Activated naive CD4-positive, alpha-beta T cell (primary cell): ENCODE measurements at regions not wholly inside any gene's neighbourhood (a gene's known extent, or its start where the extent isn't known, plus 50 kb on each side); places are given as distances from the start of the nearest gene placed in this dataset.

Experiments
- DNase-seq, 4 experiments: peaks; one replicate each; lab custom pipeline; 2025; lab: John Stamatoyannopoulos, UW

DNA sequence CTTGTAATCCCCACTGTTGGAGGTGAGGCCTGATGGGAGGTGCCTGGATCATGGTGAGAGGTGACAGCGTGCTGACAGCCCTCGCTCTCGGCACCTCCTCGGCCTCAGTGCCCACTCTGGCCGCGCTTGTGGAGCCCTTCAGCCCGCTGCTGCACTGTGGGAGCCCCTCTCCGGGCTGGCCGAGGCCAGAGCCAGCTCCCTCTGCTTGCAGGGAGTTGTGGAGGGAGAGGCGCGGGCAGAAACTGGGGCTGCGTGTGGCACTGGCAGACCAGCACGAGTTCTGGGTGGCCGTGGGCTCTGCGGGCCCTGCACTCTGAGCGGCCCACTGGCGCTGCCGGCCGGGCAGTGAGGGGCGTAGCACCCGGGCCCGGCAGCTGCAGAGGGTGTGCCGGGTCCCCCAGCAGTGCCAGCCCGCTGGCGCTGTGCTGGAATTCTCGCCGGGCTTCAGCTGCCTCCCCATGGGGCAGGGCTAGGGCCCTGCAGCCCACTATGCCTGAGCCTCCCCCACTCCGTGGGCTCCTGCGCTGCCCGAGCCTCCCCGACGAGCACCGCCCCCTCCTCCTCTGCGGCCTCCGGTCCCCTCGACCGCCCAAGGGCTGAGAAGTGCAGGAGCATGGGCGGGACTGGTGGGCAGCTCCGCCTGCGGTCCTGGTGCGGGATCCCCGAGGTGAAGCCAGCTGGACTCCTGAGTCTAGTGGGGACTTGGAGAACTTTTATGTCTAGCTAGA lies 197.1 kb downstream of the SPP2 start:
- DNase-seq, result no peak

DNA sequence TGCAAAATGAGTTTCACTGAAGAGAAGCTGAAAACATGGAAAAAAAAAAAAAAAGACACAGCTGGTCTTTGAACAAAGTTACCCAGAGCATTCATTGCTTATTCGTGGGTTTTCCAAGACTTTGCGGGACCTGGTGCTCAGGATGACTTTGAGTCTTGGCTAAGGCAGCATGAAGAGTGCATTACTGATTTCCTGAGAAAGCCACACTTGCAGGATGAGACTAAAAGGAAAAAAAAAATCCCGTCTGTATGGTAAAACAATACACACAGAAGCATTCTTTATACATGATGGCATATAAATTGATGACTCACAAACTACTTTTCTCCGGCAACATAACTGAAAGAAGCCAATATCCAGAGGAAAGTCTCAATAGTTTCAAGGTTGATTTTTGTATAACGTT lies 195.4 kb downstream of the SPP2 start:
- no peak for DNase-seq

DNA sequence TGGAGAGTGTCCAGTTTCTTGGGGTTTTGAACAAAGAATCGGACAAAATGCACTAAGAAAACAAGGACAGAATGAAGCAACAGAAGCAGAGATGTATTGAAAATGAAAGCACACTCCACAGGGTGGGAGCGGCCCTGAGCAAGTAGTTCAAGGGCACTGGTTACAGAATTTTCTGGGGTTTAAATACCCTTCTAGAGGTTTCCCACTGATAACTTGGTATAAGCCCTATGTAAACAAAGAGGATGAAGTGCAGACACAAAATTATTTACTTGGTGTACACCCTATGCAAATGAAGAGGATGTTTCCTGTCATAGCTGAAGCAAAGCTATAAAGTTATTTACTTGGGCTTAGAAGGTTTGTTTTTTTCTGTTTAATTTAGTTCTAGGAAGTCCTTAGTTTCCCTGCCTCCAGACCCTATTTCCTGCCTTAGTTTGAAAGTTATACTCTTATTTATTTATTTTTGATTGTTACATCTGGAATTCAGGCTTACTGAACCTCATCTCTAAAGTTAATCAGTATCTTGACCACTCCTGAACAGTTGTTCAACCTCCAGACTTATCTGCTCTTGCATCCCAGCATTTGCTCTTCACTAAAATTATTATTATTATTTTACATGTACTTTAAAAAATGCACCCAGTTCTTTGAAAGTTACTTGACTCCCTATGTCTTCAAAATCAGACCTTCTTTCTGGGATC lies 193.5 kb downstream of the SPP2 start:
- no peak for DNase-seq

DNA sequence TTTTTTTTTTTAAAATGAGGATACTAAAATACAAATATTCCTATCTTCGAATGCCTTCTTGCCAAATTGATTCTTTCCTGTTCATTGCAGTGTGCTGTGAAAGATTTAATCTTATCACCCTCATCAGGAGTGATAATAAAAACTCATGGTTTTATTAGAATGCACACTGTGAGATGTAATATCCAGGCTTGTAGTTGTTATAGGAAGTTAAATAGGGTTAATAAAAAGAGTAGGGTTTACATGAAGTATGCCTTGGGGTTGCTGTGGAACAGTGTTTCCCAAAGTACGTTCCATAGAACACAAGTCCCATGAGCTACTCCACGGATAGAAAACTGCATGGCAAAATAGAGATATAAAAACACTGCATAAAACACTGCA lies 191.9 kb downstream of the SPP2 start:
- DNase-seq, result no peak

DNA sequence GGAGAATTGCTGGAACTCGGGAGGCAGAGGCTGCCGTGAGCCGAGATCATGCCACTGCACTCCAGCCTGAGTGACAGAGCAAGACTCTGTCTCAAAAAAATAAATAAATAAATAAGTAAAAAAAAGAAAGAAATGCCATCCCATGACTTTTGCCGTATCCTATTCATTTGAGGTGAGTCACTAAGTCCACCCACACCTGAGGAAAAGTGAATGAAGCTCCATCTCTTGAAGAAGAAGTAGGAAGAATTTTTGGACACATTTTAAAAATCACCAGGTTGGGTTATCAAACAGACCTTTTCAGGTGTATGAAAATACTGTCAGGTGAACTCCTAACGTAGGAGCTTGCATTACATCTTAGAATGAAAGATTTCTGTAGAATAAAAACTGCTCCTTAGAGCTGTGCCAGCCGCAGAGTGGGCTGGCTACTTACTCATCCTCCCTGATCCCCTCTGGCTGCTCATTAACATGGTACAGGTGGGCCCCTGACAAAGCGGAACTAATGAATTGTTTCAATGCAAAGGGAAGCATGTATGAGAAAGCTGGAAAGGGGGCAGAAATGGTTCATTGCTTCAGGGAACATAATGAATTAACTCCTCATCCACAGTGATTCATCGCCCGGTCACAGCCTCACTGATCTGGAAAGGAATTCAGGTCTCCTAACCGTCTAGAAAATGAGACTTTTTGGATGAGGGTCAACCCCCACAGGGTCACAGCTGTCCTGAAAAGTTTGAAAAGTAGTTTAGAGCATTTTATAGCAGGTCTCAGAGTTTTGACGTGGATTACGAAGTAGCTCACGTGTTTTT lies 191.4 kb downstream of the SPP2 start:
- DNase-seq, result no peak

DNA sequence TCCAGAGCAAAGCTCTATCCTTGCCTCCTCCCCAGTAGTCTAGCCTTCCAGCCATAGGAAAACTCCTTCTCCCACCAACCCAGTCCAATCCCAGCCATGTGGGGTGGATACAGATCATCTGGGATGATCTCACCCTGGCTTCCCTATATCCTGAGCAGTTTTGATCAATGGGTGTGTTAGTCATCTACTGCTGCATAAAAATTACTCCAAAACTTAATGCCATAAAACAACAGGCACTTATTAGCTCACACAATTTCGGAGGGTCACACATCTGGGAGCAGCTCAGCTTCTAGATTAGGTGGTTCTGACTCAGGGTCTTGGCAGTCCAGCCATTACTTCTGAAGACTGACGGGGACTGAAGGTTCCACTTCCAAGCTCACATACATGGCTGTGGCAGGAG lies 190.4 kb downstream of the SPP2 start:
- DNase-seq, result no peak

DNA sequence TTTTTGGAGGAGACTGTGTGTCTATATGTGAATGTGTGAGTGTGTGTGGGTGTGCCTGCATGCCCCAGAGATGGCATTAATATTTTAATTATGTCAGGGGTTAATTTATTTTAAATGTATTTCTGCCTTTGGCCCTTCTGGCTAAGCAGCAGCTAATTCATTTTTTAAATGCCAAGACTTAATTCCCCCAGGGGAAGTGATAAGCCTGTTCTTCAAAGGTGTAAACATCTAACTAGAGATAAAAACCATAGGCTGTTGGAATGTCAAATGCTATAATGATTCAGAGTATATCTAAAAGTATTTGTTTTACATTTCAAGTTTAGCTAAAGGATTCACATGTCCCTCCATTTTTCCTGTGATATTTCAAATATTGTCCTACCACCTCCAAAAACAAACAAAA lies 184.7 kb downstream of the SPP2 start:
- DNase-seq, result no peak

DNA sequence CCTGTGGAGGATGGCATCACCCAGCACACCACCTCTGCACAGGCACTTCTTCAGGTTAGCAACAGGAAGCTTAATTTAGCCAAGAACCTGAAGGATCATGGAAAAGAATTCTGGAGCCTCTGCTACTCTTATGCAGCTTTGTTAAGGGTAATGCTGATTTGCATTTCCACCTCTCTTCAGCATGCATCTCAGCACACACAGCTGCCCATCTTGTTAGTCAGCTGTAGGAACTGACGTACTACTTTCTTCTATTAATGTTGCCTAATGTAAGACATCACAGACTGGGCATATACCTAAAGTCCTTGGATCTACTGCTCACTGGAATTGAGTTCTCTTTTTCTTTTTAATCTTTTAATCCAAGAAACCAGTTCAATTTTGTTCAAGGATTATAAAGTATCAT lies 181.0 kb downstream of the SPP2 start:
- no peak for DNase-seq

DNA sequence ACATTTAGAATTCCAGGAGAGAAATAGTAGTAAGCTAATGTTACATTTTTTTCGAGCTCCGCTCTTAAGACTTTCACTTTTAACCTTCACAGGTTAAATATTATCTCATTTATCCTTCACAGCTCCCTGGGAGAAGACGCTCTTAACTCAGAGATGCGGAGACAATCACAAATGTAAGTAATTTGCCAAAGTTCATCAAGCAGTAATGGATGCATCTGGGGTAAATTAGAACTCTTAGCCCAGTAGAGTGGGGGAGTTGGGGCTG lies 168.5 kb downstream of the SPP2 start:
- DNase-seq, result no peak

DNA sequence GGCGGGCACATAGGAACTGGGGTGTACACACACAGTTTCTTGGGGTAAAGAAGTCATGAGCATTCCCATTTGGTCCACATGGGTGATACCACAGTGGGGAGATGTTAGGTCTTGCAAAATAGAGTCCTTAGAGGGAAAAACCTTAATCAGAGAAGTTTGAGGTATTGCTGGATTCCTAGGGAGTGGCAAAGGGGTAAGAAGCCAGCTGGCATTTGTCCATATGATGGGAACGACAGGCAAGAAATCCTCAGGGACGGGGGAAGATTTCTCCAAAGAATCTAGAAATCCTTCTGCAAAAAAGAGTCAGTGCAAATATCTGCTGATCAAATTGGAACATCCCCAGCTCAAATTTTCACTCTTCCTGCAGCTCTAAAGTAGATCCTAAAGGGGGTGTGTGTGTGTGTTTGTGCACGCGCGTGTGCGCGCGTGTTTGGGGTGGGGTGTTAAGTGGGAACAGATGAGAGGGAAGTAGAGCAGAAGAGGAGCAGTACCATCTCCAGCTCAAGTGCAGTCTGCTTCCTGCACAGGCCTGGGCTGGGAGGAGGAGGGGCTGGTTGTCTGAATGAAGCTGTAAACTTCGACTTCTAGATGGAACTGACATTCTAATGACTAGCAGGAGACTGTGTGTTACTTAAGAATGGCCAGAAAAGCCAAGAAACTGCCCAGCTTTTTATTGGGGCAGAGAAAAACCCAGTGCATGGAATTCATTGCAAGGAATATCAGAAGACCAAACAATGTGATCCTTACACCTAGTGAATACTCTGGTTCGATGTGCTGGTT lies 168.0 kb downstream of the SPP2 start:
- DNase-seq, result no peak

DNA sequence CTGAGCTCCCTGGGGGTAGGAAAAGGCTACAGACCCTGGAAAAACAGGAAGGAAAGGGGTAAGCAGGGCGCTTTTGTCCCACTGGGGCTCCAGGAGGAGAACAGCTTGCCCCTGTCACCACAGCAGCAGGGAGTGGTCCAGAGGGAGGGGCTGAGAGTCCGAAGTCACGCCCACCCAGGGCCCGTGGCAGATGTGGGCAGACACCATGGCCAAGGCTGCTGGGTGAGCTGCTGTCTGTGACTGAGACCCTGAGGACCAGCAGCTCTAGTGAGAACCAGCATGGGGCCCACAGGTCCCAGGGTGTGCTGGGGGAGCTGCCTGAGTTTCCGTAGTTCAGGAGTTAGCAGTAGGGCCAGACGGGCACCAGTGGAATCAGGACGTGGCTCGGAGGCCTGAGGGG lies 162.0 kb downstream of the SPP2 start:
- no peak for DNase-seq

DNA sequence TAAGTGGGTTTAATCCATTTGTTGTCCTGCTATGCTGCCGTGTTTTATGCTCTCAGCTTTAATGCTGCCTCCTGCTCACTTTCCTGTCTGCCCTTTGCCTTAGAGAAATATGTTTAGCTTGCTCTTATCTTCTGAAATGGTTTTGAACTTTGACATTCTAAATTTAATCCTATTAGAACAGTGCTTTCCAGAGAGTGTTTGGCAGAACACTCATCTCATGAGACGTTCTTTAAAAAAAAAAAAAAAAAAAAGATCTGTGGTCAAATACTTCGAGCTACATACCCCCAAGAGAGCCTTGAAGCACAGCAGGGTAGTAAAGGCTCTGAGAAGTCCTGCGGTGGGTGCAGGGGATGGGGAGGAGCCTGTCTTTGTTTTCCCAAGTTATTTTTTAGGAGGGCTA lies 161.3 kb downstream of the SPP2 start:
- no peak for DNase-seq

DNA sequence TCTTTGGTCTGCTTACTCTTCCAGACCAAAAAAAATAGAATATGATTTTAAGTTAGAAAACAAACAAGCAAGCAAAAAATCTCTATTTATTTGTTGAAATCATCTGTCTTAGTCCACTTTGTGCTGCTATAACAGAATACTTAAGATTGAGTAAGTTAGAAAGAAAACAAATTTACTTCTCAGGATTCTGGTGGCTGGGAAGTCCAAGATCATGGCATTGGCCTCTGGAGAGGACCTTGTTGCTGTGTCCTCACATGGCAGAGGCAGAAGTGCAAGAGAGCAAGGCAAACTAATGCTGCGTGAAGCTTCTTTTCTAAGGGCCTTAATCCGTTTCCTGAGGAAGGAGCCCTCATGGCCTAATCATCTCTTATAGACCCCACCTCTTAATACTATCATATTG lies 156.2 kb downstream of the SPP2 start:
- DNase-seq, result no peak

DNA sequence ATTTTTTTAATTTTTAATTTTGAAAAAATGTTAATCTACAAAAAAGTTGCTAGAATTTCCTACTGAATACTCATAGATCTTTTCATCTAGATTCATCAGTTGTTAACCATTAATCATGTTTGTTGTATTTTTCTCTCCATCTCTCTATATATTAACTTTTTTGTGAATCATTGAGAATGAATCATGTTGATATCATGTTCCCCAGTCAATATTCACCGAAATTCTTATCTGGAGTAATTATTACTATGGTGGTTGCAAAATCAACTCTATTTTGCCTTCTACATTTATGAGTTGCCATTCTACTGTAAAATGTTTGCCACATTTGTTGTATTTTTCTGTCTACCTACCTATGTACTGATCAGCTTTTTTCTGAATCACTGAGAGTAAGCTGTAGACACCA lies 154.0 kb downstream of the SPP2 start:
- DNase-seq, result no peak

DNA sequence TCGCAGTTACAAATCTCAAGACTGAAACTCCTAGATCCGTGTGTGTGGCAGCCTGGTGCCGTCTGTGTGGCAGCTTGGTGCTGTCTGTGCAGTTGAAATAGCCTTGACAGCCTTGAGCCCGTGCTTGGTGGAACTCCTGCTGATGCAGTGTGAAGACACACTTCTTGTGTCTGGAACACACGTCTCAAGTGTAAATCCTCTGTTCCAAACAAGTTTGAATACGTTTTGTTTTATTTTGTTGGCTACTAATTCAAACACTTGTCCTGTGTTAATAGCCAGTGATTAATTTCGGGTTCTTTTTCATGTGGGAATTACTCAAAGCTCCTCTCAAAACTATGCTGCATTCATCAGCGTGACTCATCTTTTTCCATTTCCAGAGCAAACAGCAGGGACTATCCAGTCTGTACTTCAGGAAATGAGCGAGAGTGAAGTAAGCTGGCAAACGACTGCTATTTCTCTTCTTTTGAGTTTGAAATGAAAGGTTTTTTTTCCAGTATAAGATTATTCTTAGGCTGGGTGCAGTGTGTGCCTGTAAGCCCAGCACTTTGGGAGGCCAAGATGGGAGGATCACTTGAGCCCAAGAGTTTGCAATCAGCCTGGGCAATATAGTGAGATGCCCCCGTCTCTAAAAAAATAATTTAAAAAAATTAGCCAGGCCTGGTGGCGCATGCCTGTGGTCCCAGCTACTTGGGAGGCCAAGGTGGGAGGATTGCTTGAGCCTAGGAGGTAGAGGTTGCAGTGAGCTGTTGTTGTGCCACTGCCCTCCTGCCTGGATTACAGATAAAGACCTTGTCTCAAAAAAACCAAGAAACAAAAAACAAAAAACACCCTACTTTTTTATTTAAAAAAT lies 152.9 kb downstream of the SPP2 start:
- no peak for DNase-seq

DNA sequence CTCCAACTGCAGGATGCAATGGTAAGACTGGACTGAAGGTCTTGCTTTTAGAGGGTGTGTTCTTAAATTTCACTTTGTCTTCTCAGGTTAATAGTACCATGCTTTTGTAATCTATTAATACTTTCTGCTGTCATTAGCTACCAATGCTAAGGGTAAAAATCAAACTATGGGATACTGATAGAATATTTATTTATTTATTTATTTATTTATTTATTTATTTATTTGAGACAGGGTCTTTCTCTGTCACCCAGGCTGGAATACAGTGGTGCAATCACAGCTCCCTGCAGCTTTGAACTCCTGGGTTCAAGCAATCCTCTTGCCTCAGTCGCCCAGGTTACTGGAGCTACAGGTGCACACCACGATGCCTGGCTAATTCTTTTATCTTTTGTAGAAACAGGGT lies 152.1 kb downstream of the SPP2 start:
- no peak for DNase-seq

DNA sequence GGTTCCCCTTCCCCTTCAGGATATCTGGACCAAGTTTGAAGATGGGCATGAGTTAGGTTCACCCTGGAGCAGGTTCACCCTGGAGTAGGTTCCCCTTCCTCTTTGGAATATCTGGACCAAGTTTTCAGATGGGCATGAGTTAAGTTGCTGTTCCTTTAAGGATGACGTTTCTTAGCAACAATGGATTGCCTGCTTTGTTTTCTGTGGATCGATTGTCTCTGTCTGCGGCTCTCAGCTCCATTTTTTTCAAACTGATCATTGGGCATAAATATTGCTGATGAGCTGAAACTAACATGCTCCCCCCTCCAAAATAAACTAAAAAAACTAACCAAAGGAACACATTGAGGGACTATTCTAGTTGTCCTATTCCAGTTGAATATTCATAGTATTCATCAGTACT lies 149.5 kb downstream of the SPP2 start:
- DNase-seq, result no peak

DNA sequence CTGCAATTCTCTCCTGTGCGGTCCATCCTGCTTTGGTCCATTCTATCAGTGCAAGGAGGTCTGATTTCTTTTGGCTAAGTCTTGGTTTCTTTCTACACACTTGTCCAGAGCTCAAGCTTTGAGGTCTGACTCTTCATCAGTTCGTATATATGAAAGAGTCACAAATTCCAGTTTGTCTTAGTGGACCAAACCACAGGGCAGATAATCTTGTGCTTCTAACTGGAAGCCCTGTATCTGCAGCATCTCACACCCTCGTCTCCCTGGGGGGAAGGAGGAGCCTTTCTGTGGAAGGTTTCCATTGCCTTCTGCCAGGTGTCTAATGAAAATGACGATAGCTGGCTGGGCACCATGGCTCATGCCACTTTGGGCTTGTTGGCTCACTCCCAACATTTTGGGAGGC lies 148.5 kb downstream of the SPP2 start:
- no peak for DNase-seq

DNA sequence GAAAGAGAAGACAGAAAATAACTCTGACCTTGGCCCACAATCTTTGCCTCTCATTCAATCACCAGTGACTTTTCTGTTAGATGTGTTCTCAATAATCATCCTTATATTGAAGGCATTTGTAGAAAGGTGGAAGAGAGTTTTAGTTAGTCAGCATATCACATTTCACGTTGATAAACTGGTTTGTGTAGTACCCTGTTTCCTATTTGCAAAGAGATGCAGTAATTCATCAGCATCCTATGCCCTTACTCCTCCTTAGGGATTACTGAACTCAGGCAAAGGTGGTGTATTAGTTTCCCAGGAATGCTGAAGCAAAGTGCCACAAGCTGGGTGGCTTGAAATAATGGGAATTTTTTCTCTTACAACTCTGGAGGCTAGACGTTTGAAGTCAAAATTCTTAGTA lies 145.0 kb downstream of the SPP2 start:
- no peak for DNase-seq

DNA sequence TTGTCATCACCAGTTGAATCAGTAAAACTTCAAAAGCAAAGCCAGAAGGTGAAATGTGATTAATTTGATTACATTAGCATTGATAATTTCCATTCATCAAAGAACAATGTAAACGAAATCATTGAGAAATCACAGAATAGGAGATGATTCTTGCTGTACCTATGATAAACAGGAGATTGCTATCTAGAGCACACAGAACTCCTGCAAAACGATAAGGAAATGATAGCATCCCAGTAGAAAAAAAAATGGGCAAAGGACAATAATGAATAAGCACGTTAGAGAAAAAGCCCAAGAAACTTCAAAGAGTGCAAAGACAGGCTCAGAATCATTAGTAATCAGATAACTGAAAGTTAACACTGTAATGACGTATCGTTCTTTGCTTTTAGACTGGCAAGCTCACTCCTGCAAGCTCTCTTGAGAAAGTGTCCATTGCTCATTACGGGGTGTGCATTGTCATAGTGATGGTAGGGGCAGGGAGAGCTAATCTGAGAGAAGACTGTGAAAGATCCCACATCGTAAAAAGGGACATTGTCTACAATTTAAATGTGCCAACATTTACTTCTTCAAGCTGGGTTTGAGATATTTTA lies 143.6 kb downstream of the SPP2 start:
- no peak for DNase-seq

DNA sequence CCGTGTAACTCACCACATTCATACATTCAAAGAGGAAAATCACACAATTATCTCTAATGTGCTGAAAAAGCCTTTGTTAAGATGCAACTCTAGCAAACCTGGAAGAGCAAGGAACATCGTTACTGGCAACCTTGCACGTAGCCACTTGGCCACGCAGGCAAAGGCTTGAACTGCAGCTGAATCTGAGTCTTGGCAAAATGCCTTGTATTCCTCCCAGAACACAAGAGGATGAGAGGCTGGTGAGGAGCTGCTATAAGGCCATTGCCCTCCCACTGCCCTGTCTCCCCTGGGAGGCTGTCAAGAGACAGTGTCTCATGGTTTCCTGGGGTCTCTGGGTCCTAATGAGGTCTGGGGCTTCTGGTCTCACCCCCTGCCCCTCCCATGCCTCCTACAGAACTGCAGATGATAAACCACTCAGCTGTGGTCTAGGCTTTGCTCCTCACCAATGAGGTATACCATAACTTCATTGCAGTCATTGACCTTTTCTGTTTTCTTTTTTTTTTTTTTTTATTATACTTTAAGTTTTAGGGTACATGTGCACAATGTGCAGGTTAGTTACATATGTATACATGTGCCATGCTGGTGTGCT lies 141.4 kb downstream of the SPP2 start:
- no peak for DNase-seq
